NB4 (cell line): ENCODE measurements at regions not wholly inside any gene's neighbourhood (a gene's known extent, or its start where the extent isn't known, plus 50 kb on each side); places are given as distances from the start of the nearest gene placed in this dataset.

Source experiments
- DNase-seq: peaks from one replicate; pipeline ENCODE4 v3.0.0; 2010; ENCODE audit warnings: low read depth
- H3K4me3 ChIP-seq: one replicate; pipeline ENCODE4 v1.5.1; 2011; ENCODE audit warnings: mild to moderate bottlenecking, low read depth, low read length, moderate library complexity
- CTCF ChIP-seq: IDR thresholded peaks from one replicate; pipeline ENCODE4 v1.5.1; 2012; ENCODE audit warnings: low read depth, low read length
- MAX ChIP-seq: IDR thresholded peaks from 2 replicates; pipeline ENCODE4 v1.6.1; 2011; ENCODE audit warnings: low read depth, low read length
- MYC ChIP-seq: IDR thresholded peaks from 2 replicates; pipeline ENCODE4 v1.6.1; 2011; ENCODE audit warnings: low read depth, low read length
- POLR2A ChIP-seq: IDR thresholded peaks from 2 replicates; pipeline ENCODE4 v1.6.1; 2011; ENCODE audit warnings: mild to moderate bottlenecking; ENCODE audit not compliant: insufficient read length; ENCODE audit errors: extremely low read depth

GRCh38 chr10:107829161-107829560 is 664.7 kb upstream of the SORCS1 start:
- no peak for DNase-seq
- no peak overlapping the region for H3K4me3 ChIP-seq
- TF ChIP-seq POLR2A (no peak), CTCF (no peak), MAX (no peak), MYC (no peak)

GRCh38 chr10:107826171-107826570 is 661.7 kb upstream of the SORCS1 start:
- DNase-seq: no peak
- no peak for TF ChIP-seq MAX
- no peak for TF ChIP-seq MYC
- TF ChIP-seq CTCF: no peak
- no peak for TF ChIP-seq POLR2A
- H3K4me3 ChIP-seq: no peak overlapping the region

DNA sequence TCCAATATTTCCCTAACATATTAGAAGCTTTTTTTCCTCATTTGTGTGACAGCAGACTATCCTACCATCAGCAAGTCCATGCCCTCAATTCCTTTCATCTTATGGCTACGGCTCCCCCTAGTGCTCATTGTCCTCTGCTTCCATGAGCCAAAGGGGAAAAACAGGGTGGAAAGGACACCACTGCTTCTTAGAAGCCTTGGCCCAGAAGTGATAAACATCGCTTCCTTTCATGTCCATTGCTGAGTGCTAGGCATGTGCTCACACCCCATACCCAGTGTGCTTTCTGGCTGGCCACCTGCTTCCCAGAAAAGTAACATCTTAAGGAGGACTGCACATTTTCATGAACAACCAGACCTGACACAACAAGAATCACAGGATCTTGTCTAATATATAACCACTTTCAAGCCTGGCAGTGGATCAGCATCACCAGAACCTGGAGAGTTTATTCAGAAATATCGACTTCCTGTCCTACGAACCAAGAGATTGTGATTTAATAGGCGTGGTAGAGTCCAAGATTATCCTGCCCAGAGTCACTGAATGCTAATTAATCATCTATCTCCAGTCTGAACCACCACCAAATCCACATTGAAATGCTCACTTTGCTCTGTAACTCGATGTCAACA is 650.5 kb upstream of the SORCS1 start:
- peak; percentile 83 for TF ChIP-seq CTCF
- no peak for TF ChIP-seq MAX
- peak; percentile 74 for DNase-seq

DNA sequence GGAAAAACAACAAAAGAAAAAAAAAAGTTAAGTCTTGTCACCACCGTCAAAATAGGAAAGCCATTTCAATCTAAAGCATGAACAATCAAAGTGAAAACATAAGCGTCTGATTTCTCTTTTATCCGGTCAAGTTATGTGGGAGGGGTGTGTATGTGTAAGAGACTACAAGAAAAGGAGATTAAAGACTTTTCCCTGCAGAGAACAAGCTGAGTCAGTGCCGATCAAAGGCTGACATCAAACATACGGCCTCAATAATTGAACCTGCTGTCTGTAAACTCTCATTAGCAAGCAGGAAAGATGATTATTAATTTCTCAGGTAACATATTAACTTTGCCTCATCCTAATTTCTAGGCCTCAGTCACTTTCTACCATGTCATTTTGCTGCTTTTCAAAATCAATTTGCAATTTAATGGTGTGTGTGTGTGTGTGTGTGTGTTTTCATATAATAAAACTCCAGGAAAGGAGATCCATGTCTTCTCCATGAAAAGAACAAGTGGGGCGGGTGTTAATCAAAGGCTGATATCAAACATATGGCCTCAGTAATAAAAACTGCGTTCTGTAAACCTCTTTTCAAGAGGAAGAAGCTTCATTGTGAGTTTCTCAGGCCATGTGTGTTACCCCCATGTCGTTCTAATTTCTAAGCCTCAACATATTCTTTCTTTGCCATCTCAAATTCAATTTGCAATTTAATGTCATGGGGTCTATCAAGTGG is 649.1 kb upstream of the SORCS1 start:
- TF ChIP-seq POLR2A (no peak), MYC (no peak), MAX (no peak), CTCF (no peak)
- H3K4me3 ChIP-seq: no peak overlapping the region
- no peak for DNase-seq

More for the DNA sequence above, 650.5 kb upstream of the SORCS1 start:
- no peak overlapping the region for H3K4me3 ChIP-seq

DNA sequence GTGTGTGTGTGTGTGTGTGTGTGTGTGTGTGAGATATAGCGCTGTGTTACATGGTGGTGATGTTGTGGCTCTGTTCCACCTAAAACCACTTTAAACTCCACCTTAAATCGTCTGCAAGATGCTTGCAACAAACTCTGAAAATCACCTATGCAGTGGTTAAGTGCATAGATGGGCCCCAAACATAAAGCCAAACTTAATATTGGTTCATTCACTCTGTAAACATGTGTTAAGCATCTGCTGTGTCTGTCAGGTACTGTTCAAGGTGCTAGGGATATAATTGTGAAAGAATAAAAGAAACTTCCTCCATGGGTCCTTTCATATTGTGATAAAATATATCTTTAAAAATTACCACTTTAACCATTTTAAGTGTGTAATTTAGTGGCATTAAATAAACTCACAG is 645.4 kb upstream of the SORCS1 start:
- TF ChIP-seq CTCF (no peak), MYC (no peak), MAX (no peak), POLR2A (no peak)
- no peak for DNase-seq

More for the DNA sequence above, 645.4 kb upstream of the SORCS1 start:
- H3K4me3 ChIP-seq: no peak overlapping the region
